ENCODE measurements at regions not wholly inside any gene's neighbourhood (a gene's known extent, or its start where the extent isn't known, plus 50 kb on each side); places are given as distances from the start of the nearest gene placed in this dataset.
A peak's percentile ranks its signal among the peaks of the same experiment; 100 is the strongest.

DNA sequence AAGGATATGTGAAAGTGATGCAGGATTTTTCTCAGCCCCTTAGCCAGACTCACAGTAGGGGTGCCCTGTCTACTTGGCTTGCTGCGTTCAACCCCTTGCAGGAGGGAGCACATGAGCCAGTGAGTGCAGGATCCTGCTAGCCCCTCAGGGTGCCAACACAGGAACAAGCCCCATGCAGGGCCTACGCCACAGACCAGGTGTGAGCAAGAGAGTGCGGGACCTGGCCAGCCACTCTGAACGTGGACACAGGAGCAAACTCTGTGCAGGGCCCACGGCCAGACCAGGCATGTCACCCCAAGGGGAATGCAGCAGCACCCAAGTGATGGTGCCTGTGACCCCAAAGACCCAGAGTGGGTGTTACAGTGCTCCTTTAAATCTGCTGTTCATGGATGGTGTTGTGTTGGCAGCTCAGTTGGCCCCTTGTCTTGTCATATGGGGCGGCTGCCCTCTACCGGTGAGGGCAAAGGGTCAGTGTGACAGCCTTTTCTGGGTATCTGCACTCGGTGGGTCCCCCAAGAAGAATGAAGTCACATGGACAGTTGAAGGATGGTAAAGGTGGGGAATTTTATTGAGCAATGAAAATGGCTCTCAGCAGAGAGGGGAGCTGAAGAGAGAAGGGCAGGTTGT lies 188.4 kb upstream of the MAOA start:
- no peak overlapping the region for H3K27ac ChIP-seq
- TF ChIP-seq CTCF (conservative IDR thresholded peaks at IDR 0.05) = peak; percentile 12; the same call in 1 of the 2 replicates

- no peak for TF ChIP-seq CTCF (conservative IDR thresholded peaks at IDR 0.05)
- no peak overlapping the region for H3K27ac ChIP-seq
Observed at GRCh38 chrX:43469391-43470054, 186.6 kb upstream of the MAOA start.

GRCh38 chrX:43474321-43474720 lies 181.8 kb upstream of the MAOA start:
- H3K27ac ChIP-seq = no peak overlapping the region
- no peak for TF ChIP-seq CTCF (conservative IDR thresholded peaks at IDR 0.05)

DNA sequence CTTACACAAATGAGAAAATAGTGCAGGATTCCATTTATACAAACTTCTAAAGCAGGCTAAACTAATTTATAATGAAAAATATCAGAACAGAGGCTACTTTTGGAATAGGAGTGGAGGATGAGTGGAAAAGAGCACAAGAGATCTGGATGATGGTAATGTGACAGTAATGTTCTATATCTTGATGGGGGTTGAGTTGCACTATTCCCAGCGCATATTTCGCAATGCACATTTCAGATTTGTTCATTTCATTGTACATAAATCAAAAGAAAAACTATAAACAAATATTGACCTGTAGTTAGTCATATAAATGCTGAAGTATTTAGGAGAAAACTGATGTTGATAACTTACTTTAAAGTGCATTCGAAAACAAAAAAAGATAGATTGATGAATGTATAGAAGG lies 177.0 kb upstream of the MAOA start:
- TF ChIP-seq CTCF (conservative IDR thresholded peaks at IDR 0.05) = no peak
- H3K27ac ChIP-seq = no peak overlapping the region

- no peak for TF ChIP-seq CTCF (conservative IDR thresholded peaks at IDR 0.05)
- no peak overlapping the region for H3K27ac ChIP-seq
Observed at GRCh38 chrX:43479850-43480249, 176.2 kb upstream of the MAOA start.

- no peak overlapping the region for H3K27ac ChIP-seq
- TF ChIP-seq CTCF (conservative IDR thresholded peaks at IDR 0.05) = no peak
Observed at GRCh38 chrX:43481576-43481975, 174.5 kb upstream of the MAOA start.

DNA sequence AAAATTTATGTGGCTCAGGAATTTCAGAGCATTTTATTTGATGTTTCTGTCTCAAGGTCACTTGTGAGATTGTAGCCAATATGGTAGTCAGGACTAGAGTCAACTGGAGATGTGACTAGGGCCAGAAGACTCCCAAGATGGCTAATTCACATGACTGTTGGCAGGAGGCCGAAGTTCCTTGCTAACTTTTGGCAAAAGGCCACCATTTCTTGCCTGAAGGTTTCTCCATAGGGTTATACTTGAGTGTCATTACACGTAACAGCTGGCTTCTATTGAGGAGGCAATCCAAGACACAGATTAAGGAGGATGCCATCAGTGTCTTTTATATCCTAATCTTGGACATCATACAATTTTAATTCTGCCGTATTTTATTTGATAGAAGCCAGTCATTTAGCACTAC lies 162.3 kb upstream of the MAOA start:
- TF ChIP-seq CTCF (conservative IDR thresholded peaks at IDR 0.05) = no peak
- H3K27ac ChIP-seq = no peak overlapping the region
